GM23248 (cell line): ENCODE measurements at regions not wholly inside any gene's neighbourhood (a gene's known extent, or its start where the extent isn't known, plus 50 kb on each side); places are given as distances from the start of the nearest gene placed in this dataset.

ENCODE experiments used
- EZH2 ChIP-seq: fragments of 200-600 bp; sonication (generic); IDR thresholded peaks from 2 replicates; pipeline ENCODE4 v1.6.1; 2018; ENCODE audit warnings: antibody characterized with exemption, mild to moderate bottlenecking; ENCODE audit not compliant: insufficient read depth, poor library complexity, severe bottlenecking
- EZH2phosphoT487 ChIP-seq: fragments of 200-600 bp; sonication (generic); IDR thresholded peaks from 2 replicates; pipeline ENCODE4 v1.6.1; 2018; ENCODE audit warnings: antibody characterized with exemption, moderate library complexity, mild to moderate bottlenecking, low read depth; ENCODE audit not compliant: insufficient read depth

GRCh38 chr16:73210686-73211085 is 162.8 kb upstream of the ZFHX3 start:
- TF ChIP-seq EZH2 (no peak), EZH2phosphoT487 (no peak)
